CMK (cell line): ENCODE measurements at regions not wholly inside any gene's neighbourhood (a gene's known extent, or its start where the extent isn't known, plus 50 kb on each side); places are given as distances from the start of the nearest gene placed in this dataset.

Experiments
- DNase-seq: peaks from one replicate; pipeline ENCODE4 v3.0.0-alpha.2; 2010; ENCODE audit warnings: low read depth

DNA sequence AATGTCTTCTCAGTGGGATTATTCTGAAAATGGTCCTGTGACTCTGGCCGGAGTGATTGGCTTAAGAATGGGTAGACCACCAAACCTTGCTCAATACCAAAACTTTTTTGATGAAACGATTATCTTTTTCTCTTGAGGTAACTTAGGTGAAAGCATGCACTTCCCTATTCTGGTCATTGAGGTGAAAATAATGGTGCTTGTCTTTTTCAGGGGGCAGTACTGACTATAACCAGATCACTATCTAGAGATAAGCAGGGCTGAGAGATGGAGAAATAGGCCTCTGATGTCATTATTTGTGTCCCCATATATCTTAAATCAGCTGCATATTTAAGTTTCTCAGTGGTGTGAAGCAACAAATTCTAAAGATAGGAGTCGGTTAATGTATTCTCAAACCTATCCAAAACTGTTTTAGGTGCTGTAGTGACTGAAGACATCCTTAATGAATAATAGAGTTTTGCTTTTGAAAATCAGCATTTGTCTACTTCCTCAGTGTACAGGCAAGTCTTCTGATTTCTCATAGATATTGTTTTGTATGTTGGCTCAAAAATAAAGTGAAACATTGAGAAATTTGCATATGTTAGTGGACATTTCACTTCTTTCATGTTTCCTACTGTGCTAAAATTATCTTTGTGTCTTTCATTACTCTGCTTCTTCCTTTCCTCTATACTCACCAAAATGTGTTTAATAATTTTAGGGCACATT is 735.3 kb upstream of the ADGRL4 start:
- DNase-seq, result no peak

DNA sequence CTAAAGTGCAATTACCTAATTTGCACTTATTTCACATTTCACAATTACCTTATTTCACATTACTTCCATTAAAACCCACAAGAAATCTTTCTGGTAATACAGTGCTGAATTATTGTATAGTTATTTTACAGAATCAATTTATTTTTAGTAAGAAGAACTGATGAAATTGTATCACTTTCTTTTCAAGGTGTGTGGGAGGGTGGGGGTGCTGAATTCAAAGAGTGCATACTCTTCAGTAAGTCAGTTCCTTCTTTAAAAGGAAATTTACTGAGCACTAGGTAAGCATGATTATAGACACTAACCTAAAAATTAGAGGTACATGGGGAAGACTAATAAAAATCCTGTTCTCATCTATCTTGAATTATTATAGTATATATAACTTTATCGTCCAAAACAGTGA is 731.6 kb upstream of the ADGRL4 start:
- DNase-seq, result no peak

DNA sequence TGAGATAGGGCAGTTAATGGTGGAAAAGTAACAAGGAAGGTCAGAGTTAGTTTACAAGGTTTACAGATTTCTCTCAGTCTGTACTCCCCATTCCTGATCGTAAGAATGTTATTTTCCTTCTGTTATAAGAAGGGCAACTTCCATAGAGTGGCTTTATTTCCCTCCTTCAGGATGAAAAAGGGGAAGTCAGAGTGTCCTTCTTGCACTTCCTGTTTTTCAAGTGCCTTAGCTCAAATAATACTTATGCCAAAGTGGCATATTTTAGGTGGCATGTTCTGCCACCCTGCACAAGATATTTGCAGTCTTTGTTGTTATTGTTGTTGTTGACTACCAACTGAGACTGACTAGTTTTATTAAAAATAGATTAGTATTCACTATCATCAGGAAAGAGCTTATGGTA is 730.7 kb upstream of the ADGRL4 start:
- no peak for DNase-seq

DNA sequence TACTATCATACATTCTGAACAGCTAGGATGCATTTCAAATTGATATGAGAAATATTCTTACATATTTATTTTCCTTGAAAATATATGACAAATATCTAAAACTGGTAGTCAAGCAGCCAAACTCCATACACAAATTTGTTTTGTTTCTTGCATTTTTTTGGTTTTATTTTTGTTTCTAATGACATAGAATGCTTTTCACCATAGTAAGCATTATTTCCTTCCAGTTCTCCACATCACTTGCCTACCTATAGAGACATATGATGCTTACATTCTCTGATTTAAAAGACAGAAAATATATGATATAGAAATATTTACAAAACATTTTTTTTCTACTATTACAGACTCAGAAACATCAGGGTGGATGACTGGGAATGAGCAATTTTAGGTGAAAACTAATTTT is 726.4 kb upstream of the ADGRL4 start:
- DNase-seq, result no peak

DNA sequence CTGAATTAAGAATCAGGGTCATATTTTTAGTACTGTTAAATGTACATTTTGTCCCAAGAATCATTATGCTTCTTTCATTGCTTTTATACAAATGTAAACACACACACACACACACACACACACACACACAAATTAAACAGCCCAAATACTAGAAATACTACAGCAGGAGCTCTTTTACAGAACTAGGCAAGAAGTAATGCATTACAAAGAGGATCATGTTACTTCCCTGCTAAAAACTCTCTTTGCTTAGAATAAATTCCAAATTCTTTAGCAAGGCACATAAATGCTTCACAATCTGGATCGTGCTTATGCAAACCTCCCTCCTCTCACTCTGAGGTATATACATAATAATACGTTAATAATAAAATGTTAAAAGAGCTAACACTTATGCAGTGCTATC is 720.4 kb upstream of the ADGRL4 start:
- no peak for DNase-seq

DNA sequence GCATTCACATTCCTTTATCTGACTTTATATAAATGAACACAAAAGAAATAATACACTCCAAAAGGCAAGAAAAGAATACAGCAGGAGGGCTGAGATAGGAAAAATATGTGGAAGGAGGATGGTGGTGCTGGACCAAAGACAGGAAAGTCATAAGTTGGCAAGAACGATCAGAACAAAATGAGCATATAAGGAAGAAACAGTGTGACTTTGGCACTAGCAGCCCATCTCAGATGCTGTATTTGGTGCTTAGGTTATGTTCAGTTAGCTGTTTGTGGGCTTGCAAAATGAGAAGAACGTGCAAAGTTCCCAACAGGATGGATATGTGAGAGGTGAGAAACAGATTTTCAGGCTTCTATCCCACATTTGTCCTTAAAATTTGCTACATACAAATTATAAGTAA is 719.8 kb upstream of the ADGRL4 start:
- no peak for DNase-seq

DNA sequence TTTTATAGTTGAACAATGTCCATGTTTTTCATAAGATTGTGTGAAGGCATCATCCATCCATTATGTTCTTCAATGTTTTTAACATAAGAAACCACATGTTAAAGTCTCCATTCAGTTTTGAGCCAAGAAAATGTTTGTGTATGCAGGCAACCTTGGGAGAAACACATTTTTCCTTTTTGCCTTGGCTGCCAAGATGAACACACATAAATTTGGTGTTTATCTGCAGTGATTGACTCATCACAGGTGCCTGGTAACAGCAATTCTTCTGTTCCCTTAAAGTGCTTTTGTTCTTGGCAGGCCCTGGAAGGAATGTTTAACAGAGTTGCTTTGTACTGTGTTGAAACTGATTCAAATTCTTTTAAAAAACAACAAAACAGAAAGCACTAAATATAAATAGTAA is 709.9 kb upstream of the ADGRL4 start:
- no peak for DNase-seq

DNA sequence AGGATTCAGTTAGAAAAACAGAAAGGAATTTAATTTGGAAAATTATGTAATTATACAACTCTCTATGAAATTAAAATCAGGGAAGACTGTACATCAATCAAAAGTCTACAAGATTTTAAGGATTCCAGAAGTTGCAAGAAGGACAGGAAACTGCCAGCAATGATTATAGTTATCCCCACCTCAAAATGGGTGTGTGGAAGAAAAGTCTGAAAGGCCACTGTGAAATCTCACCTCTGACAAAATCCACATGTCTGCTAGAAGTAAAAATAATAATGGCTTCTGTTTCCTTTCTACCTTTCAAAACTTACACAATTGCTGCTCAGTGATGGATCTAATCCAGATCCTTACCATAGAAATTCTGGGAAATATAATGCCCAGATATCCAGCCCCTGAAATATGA is 708.1 kb upstream of the ADGRL4 start:
- no peak for DNase-seq

DNA sequence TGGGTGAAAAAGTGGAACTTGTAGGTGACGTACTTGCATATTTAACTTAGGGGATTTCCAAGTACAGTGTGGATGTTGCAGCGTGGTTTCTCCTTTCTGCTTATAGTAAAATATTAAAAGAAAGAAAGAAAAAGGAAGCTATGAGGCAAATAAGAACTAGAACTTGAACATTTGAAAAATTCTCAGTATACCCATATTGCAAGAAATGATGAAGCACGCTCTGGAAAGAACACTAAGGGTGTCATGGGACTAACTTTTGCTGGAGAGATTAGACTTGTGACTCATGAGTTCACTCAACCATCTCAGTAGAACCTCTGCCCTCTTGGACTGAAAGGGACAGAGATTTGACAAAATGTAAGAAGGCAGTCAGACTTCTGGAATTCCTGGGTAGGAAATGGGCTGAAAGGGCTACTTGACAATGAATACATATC is 704.5 kb upstream of the ADGRL4 start:
- DNase-seq, result no peak

DNA sequence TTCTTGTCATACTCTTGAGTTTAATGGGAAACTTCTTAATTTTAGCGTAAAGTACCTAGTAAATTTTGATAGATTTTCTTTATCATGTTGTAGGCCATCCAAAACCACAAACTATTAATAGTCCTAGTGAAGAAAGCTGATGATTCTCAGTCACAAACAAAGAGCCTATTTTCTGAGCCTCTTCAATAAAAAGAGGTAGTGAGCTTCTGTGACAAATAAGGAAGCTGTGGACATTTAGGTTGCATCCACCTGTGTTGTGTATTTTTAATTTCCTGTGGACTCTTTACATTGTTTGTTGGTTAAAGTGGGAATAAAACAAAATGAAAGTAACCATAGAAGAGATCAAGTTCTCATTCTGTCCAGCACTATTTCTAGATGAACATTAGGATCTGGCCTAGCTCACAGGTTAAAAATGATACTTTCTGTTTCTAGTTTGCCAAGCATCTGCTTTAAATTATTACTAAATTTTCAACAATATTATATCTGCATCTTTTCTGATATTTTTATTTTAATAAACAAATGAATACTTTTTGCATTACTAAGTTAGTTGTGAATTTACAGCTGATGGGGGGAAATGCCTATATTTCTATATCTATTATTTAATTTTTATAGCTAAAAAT is 702.2 kb upstream of the ADGRL4 start:
- no peak for DNase-seq

DNA sequence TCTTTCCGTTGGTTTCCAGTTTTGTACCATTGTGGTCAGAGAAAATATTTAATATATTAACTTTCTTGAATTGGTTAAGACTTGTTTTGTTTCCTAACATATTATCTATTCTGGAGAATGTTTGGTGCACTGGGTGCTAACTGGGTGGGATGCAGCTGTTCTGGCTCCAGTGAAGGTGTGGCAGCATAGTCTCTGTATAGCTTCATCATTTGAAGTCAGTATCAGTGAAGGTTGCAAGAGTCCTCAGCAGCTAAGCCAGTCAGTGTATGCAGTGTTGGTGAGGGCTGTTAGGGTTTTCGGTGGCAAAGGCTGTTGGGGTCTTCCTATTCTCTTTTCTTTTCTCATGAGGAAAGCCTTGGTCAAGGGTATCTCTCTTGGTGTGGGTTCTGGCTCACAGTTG is 698.7 kb upstream of the ADGRL4 start:
- DNase-seq, result no peak

DNA sequence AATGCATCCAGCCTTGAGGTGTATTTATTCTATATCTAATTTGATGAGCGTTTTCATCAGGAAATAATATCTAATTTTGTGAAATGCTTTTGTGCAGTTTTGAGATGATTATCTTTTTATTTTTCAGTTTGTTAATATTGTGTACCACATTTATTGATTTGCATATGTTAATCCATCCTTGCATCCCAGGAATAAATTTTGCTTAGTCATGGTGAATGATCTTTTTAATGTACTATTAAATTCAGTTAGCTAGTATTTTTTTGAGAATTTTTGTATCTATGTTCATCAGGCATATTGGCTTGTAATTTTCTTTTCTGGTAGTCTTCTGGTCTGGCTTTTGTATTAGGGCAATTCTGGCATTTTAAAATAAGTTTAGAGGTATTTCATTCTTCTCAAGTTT is 697.5 kb upstream of the ADGRL4 start:
- no peak for DNase-seq

DNA sequence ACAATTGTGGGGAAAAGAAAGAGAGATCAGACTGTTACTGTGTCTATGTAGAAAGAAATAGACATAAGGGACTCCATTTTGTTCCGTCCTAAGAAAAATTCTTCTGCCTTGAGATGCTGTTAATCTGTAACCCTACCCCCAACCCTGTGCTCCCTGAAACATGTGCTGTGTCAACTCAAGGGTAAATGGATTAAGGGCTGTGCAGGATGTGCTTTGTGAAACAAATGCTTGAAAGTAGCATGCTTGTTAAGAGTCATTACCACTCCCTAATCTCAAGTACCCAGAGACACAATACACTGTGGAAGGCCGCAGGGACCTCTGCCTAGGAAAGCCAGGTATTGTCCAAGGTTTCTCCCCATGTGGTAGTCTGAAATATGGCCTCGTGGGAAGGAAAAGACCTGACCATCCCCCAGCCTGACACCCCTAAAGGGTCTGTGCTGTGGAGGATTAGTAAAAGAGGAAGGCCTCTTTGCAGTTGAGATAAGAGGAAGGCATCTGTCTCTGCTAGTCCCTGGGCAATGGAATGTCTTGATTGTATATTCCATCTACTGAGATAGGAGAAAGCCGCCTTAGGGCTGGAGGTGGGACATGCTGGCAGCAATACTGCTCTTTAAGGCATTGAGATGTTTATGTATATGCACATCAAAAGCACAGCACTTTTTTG is 695.9 kb upstream of the ADGRL4 start:
- DNase-seq, result peak; percentile 17

DNA sequence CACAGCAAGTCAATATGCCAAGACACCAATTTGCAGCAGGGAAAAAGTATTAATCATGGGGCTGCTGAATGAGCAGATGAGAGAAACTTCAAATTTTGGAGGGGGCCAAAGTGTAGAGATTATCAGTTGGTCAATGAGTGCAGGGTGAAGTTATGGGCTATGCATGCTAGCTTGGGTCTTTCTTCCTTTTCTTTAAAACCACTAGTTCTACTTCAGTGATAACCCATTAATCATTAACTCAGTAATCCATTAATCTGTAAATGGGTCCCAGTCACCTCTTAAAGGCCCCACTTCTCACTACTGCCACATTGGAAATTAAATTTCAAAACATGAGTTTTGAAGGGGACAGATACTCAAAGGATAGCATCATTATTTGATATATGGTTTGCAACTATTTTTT is 688.6 kb upstream of the ADGRL4 start:
- DNase-seq, result no peak

DNA sequence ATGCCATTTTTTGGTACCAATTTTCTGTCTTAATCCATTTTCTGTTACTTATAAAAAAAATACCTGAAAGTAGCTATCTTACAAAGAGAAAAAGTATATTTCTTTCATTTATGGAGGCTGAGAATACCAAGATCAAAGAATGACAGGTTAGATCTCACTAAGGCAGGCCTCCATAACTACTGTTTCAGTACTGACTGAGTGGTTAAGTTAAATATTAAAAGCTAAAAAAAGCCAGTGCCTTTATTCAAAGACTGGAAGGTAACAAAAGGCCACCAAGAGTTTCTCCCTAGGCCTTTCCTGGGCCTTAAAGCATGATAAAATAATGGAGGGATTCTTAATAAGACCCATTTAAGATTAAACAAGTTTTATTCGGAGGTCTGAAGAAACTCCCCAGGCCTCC is 687.7 kb upstream of the ADGRL4 start:
- no peak for DNase-seq

DNA sequence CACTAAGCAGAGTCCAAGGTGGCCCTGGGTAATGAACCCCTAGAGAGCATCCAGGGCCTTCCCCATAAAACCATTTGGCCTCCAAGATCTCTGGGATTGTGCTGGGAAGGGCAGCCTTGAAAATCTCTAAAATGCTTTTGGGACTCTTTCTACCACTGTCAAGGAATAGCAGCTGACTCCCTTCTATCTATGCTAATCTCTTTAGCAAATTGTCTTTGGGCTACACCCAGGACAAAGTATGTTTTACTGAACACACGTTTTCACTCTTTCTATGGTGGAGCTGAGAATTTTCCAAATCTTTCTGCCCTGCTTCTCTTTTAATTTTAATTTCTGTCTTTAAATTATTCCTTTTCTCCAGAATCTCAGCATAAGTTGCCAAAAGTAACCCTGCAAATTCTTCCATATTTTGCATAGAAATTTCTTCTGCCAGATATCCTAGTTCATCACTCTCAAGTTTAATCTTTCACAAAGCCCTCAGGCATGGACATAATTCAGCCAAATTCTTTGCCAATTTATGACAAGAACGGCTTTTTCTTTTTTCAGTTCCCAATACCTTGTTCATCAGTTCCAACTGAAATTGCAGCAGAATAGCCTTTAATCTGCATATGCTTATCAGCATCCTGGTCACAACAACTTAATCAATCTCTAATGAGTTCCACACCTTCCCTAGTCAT is 687.0 kb upstream of the ADGRL4 start:
- no peak for DNase-seq

DNA sequence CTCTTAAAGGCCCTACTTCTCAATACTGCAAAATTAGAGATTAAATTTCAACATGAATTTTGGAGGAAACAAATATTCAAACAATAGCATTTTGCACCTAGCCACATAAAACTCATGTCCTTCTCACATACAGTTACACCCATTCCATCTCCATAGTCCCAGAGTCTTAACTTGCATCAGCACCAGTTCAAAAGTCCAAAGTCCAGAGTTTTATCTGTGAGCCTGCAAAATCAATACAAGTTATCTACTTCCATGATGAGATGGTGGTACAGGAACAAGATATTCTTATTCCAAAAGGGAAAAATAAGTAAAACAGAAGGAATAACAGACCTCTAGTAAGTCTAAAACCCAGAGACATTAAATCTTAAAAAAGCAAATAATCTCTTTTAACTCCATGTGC is 686.0 kb upstream of the ADGRL4 start:
- no peak for DNase-seq

DNA sequence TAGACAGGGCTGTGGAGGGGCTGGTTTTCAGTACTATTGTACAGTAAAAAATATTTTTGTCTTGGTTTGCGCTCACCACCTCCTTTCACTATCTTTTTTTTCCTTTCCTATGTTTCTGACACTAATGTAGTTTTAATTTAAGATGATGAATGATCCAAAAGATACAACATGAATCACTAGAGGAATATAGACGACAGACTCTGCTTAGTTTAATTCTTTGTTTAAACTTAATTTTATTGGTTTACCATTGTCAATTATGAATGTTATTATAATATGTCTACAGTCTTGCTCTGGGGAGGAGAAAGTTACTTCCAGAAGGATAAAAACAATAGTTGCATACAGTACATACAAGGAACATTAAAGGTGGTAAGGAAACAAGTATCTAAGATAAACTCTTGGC is 682.4 kb upstream of the ADGRL4 start:
- DNase-seq, result no peak

DNA sequence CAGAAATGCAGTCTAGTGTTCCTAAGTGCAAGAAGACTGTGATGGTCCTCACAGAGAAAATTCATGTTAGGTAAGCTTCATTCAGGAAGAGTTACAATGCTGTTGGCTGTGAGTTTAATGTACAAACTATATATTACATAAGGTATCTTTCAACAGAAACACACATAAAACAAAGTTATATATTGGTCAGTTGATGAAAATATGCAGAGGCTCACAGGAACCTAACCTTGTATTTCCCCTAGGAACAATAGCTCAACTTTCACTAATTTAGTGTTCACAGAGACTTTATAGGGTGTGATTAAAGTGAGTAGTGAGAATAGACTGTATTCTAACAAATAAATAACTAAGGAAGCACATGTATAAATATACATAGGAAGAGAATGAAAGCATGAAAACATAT is 676.9 kb upstream of the ADGRL4 start:
- no peak for DNase-seq

DNA sequence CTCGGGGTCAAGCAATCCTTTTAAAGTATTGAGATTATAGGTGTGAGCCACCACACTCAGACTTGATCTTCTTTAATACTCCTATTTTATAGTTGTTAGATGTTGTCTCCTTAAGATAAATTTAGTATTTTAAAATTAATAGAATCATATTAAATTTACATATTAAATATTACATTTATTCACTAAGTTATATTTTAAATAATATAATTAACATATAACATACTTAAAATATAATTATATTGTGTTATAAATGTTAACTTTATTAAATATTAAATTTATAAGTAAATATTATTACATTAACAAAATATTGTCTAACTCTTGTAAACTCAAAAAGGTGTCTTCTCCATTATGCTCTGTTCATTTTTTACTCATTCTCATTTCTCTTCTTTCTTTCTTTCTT is 675.9 kb upstream of the ADGRL4 start:
- no peak for DNase-seq

DNA sequence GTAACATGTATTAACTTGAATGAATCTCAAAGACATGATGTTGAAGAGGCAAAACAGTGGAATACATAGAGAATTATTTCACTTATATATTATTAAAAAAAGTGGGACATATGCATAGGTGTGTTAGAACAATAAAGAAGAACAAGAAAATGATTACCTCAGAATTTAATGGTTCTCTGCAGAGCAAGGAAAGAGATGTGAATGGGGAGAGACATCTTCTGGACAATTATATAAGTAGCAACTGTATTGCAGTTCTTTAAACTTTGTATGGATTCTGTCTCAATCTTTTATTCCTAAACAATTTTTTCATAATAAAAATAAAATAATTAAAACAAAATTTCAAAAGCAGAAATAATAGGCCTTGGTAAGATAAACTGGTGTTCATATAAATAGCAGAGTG is 674.9 kb upstream of the ADGRL4 start:
- DNase-seq, result no peak

DNA sequence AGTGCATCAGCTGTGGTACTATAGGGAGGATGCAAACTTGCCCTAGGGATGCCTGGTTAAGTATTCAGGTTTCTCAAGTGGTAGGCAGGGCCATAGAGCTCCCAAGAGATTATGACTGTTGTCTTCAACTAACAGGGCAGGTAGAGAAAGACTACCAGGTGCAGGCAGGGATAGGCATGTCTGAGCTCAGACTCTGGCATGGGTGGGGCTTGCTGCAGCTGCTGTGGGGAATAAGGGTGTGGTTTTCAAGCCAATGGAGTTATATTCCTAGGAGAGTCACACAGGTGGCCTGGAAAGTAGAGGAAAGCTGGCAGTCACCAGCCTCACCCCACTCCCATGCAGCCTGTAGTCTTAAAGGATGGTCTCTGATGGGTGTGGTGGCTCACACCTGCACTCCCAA is 673.4 kb upstream of the ADGRL4 start:
- no peak for DNase-seq
